ENCODE measurements at regions not wholly inside any gene's neighbourhood (a gene's known extent, or its start where the extent isn't known, plus 50 kb on each side); places are given as distances from the start of the nearest gene placed in this dataset.

DNA sequence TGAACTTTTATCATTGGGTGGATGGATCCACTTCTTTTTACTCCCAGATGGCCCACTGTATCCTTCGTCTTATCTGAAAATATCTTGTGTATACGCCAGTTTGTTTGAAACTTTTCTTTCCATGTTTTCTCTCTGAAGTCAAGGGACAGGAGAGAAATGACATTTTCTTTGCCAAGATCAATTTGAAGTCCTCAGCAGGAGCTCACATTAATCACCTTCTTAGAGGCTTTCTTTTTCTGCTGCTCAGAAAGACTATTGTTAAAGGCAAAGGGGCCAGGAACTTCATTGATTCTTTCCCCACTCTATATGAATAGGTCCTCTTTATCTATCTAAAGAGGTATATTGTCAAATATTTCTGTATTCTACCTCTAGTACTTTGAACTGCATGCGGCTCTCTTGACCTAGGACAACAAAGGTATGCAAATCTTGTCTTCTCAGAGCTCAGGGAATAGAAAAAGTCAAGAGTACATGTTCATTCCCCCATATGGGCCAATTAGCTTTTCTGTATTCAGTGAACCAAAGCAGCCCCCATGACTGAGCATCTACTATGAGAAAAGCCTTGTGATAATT is 583.3 kb downstream of the HS3ST4 start:
- no peaks in the 10 kb centered on the region for H3K9me3 ChIP-seq
- Mint-ChIP-seq H3K4me3 (no peak overlapping the region), H3K4me1 (peaks cover 1 to 11% (median 8%) of the 10 kb centered on the region in 3 donors), H3K27me3 (peaks cover 0 to 4% of the 10 kb centered on the region in 2 donors), H3K27ac (no peak overlapping the region), H3K36me3 (no peaks in the 10 kb centered on the region), H3K9me3 (peaks cover 4 to 7% (median 5%) of the 10 kb centered on the region in 3 donors)
- 92% methylated on average over 2 of the region's 3 CpGs for WGBS (ENCODE audit: insufficient coverage)
- no peak overlapping the region for H3K4me3 ChIP-seq (ENCODE audit: control insufficient read depth in 1 of 2, extremely low read depth in 1 of 2, low read length in 1 of 2)
- no peaks in the 10 kb centered on the region for H3K4me1 ChIP-seq (ENCODE audit: control insufficient read depth in 1 of 2, extremely low read depth in 1 of 2, insufficient read depth in 2 of 2, low read length in 2 of 2)
- H3K27ac ChIP-seq (ENCODE audit: low read length), result no peak overlapping the region
- H3K36me3 ChIP-seq (ENCODE audit: control insufficient read depth in 2 of 2, extremely low read depth in 1 of 2, insufficient read depth in 1 of 2, low read length in 1 of 2), result no peaks in the 10 kb centered on the region
- ATAC-seq (replicated peaks in 1 of 4) (no peak), DNase-seq (no peak)
- CTCF ChIA-PET, result no interaction called here
- POLR2A ChIA-PET, result no interaction called here
- peaks cover 0 to 5% of the 10 kb centered on the region in 2 experiments for H3K27me3 ChIP-seq (replicated peaks in 1 of 2; ENCODE audit: control insufficient read depth in 2 of 2, extremely low read depth in 1 of 2, insufficient read depth in 2 of 2, low read length in 1 of 2)

DNA sequence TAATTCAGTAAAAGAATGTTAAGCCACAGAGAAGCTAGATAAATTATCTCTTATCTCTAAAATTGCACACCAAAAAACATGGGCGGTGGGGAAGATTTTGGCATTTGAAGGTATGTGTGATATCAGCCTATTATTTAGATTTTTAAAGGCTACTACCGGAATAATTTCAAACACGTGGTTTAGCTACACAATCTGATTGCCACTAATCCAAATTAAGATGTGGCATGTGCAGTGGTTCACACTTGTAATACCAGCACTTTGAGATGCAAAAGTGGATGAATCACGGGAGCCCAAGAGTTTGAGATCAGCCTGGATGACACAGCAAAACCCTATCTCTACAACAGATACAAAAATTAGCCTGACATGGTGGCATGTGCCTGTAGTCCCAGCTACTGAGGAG is 584.5 kb downstream of the HS3ST4 start:
- no CpG with 5 or more reads among the region's 4 CpGs for WGBS (ENCODE audit: insufficient coverage)
- Histone ChIP-seq H3K36me3 (ENCODE audit: control insufficient read depth in 2 of 2, extremely low read depth in 1 of 2, insufficient read depth in 1 of 2, low read length in 1 of 2) (no peaks in the 10 kb centered on the region), H3K9me3 (no peaks in the 10 kb centered on the region), H3K4me3 (ENCODE audit: control insufficient read depth in 1 of 2, extremely low read depth in 1 of 2, low read length in 1 of 2) (no peak overlapping the region), H3K27ac (ENCODE audit: low read length) (no peak overlapping the region), H3K4me1 (ENCODE audit: control insufficient read depth in 1 of 2, extremely low read depth in 1 of 2, insufficient read depth in 2 of 2, low read length in 2 of 2) (no peaks in the 10 kb centered on the region), H3K27me3 (replicated peaks in 1 of 2; ENCODE audit: control insufficient read depth in 2 of 2, extremely low read depth in 1 of 2, insufficient read depth in 2 of 2, low read length in 1 of 2) (peaks cover 0 to 5% of the 10 kb centered on the region in 2 experiments)
- H3K27me3 Mint-ChIP-seq, result peaks cover 0 to 4% of the 10 kb centered on the region in 2 donors
- H3K36me3 Mint-ChIP-seq, result no peaks in the 10 kb centered on the region
- DNase-seq (no peak), ATAC-seq (replicated peaks in 1 of 4) (no peak)
- H3K4me3 Mint-ChIP-seq, result no peak overlapping the region
- POLR2A ChIA-PET, result no interaction called here
- CTCF ChIA-PET, result no interaction called here
- H3K27ac Mint-ChIP-seq, result no peak overlapping the region
- H3K9me3 Mint-ChIP-seq, result peaks cover 4 to 7% (median 5%) of the 10 kb centered on the region in 3 donors
- H3K4me1 Mint-ChIP-seq, result no peaks in the 10 kb centered on the region

DNA sequence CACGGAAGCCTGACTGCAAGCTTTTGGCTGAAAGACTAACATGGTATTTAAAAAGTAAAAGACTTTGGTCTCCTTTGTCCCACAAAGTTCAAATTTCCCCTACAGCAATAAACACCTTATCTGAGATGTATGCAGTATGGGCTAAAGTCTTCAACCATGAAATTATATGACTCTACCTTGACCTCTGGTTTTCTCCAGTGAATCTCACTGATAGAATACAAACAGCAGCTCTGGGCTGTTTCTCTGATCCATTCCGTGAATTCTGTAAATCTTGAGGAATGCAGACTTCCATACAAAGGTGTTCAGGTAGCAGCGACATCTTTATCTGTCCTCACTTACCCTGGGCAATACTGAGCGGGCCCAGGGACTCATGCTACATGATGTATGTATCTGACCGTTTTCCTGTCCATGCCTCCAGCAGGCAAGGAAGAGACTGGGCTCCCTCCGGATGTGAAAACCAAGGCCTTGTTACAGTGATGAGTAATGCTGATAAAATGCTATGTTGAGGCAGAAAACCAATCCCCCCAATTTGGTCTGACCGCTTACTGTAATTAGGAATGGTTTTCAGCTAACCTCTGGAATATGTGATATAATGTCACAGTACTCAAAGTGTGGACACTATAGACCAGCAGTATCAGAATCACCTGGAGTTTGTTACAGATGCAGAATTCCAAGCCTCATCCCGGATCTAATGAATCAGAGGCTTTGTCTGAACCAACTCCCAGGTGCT is 589.8 kb downstream of the HS3ST4 start:
- no peaks in the 10 kb centered on the region for H3K27me3 Mint-ChIP-seq
- H3K27ac Mint-ChIP-seq, result no peak overlapping the region
- H3K4me3 Mint-ChIP-seq, result no peak overlapping the region
- ATAC-seq (replicated peaks in 1 of 4), result no peak
- DNase-seq, result no peak
- CTCF ChIA-PET, result no interaction called here
- Histone ChIP-seq H3K4me3 (ENCODE audit: control insufficient read depth in 1 of 2, extremely low read depth in 1 of 2, low read length in 1 of 2) (no peak overlapping the region), H3K27ac (ENCODE audit: low read length) (no peak overlapping the region), H3K36me3 (ENCODE audit: control insufficient read depth in 2 of 2, extremely low read depth in 1 of 2, insufficient read depth in 1 of 2, low read length in 1 of 2) (no peaks in the 10 kb centered on the region), H3K27me3 (replicated peaks in 1 of 2; ENCODE audit: control insufficient read depth in 2 of 2, extremely low read depth in 1 of 2, insufficient read depth in 2 of 2, low read length in 1 of 2) (peaks cover 0 to 5% of the 10 kb centered on the region in 2 experiments), H3K9me3 (no peaks in the 10 kb centered on the region), H3K4me1 (ENCODE audit: control insufficient read depth in 1 of 2, extremely low read depth in 1 of 2, insufficient read depth in 2 of 2, low read length in 2 of 2) (no peaks in the 10 kb centered on the region)
- no peaks in the 10 kb centered on the region for H3K4me1 Mint-ChIP-seq
- POLR2A ChIA-PET, result no interaction called here
- WGBS (ENCODE audit: insufficient coverage), result 63% methylated on average over 6 of the region's 8 CpGs
- peaks cover 4 to 7% (median 7%) of the 10 kb centered on the region in 3 donors for H3K9me3 Mint-ChIP-seq
- no peaks in the 10 kb centered on the region for H3K36me3 Mint-ChIP-seq

DNA sequence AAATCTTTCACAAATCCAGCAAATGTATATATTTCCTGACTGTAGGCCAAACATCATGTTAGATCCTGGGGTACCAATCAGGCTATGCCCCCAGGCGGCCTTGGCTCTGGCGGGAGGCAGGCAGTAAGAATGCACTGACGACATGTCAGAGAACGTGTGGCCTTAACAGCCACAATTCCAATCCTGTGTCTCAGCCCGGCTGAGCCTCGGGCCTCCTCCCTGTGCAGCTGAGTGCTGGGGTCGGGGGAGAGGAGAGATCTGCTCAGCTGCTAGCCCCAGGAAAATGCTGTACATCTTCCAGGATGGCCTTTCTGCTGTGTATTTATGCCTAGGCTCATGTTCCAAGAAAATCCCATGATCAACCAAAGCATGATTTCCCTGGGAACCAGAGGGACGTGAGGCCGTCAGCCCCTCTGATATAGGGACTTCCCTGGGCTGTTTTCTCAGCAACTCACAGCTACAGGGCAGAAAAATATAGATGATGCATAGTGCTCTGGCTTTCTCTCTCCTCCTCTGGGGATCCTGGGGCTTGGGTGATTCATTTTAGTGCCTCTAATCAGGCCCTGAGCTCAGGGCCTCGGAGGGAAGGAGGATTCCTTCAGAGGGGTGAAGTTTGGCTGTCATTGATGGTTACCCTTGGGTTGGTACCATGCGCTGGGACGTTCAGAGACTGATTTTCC is 604.0 kb downstream of the HS3ST4 start:
- CTCF ChIA-PET, result interaction anchor here in 1 of 2 donors (0.6 kb wide), 1 partner anchor 518 kb away, joined by 3 read pairs; no protein-coding TSS in a partner anchor
- 82% methylated on average over 7 of the region's 12 CpGs for WGBS (ENCODE audit: insufficient coverage)
- Mint-ChIP-seq H3K9me3 (peaks cover 0 to 7% (median 3%) of the 10 kb centered on the region in 3 donors), H3K4me1 (no peaks in the 10 kb centered on the region), H3K4me3 (no peak overlapping the region), H3K27me3 (peaks cover 8 to 14% of the 10 kb centered on the region in 2 donors), H3K27ac (no peak overlapping the region), H3K36me3 (no peaks in the 10 kb centered on the region)
- Histone ChIP-seq H3K4me3 (ENCODE audit: control insufficient read depth in 1 of 2, extremely low read depth in 1 of 2, low read length in 1 of 2) (no peak overlapping the region), H3K27me3 (replicated peaks in 1 of 2; ENCODE audit: control insufficient read depth in 2 of 2, extremely low read depth in 1 of 2, insufficient read depth in 2 of 2, low read length in 1 of 2) (peaks cover 0 to 4% of the 10 kb centered on the region in 2 experiments), H3K27ac (ENCODE audit: low read length) (no peak overlapping the region), H3K36me3 (ENCODE audit: control insufficient read depth in 2 of 2, extremely low read depth in 1 of 2, insufficient read depth in 1 of 2, low read length in 1 of 2) (no peaks in the 10 kb centered on the region), H3K4me1 (ENCODE audit: control insufficient read depth in 1 of 2, extremely low read depth in 1 of 2, insufficient read depth in 2 of 2, low read length in 2 of 2) (no peaks in the 10 kb centered on the region), H3K9me3 (no peaks in the 10 kb centered on the region)
- ATAC-seq (replicated peaks in 1 of 4), result no peak
- POLR2A ChIA-PET, result no interaction called here
- DNase-seq, result no peak

DNA sequence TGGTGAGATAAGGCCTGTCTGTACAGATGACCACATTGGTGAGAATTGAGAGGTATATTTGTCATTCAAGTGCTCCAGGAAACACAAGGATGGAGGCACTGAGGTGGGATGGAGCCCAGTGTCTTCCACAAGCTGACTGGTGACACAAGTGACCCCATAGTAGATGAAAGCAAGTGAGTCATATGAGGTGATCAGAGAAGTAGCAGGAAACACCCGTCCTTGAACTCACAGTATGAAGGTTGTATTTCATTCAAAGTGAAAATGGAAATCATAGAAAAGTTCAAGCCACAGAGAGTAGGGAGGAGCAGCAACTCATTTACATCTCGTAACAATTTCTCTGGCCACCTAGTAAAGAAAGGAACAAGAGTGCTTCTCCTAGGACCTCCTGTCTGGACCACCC is 609.8 kb downstream of the HS3ST4 start:
- Histone ChIP-seq H3K4me1 (ENCODE audit: control insufficient read depth in 1 of 2, extremely low read depth in 1 of 2, insufficient read depth in 2 of 2, low read length in 2 of 2) (no peaks in the 10 kb centered on the region), H3K36me3 (ENCODE audit: control insufficient read depth in 2 of 2, extremely low read depth in 1 of 2, insufficient read depth in 1 of 2, low read length in 1 of 2) (no peaks in the 10 kb centered on the region), H3K4me3 (ENCODE audit: control insufficient read depth in 1 of 2, extremely low read depth in 1 of 2, low read length in 1 of 2) (no peak overlapping the region), H3K27ac (ENCODE audit: low read length) (no peak overlapping the region), H3K9me3 (no peaks in the 10 kb centered on the region), H3K27me3 (replicated peaks in 1 of 2; ENCODE audit: control insufficient read depth in 2 of 2, extremely low read depth in 1 of 2, insufficient read depth in 2 of 2, low read length in 1 of 2) (no peaks in the 10 kb centered on the region)
- Mint-ChIP-seq H3K27ac (no peak overlapping the region), H3K9me3 (peaks cover 0 to 7% (median 3%) of the 10 kb centered on the region in 3 donors), H3K27me3 (peaks cover 4 to 6% of the 10 kb centered on the region in 2 donors), H3K4me1 (no peaks in the 10 kb centered on the region), H3K4me3 (no peak overlapping the region), H3K36me3 (no peaks in the 10 kb centered on the region)
- ATAC-seq (replicated peaks in 1 of 4), result no peak
- ChIA-PET CTCF (no interaction called here), POLR2A (no interaction called here)
- no CpG with 5 or more reads among the region's 2 CpGs for WGBS (ENCODE audit: insufficient coverage)
- DNase-seq, result no peak

DNA sequence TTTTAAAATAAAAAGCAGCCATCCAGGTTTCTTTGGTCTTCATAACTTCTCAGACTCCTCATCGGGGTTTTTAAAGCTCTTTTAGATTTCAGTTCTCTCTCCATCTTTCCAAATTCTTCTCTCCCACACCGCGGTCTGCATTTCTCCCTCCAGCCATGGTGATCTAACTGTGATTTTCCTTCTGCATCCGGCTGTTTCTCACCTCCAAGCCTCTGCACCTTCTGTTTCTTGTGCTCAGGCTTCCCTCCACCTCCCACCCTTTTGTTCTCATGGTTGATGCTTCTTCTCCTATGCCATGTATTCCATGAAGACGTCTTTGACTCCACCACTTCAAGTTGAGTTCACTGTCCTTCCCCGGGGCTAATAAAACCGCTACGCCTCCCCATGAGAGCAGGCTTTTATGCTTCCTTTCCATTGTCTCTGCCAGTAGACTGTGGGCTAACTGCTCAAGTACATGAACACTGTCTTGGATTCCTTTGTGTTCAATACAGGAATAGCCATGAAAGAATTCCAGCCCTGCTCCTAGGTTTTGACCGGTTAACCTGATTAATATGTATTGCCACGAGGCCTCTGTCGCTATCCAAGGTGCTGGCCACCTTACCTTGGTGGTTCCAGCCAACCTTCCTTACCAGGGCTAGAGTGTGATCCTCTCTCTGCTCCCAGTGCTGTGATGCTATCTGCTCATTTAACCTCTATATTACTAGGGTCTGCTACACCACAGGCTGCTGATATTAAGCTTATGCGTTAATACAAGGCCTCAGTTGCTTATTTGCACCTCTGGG is 625.1 kb downstream of the HS3ST4 start:
- DNase-seq (no peak), ATAC-seq (replicated peaks in 1 of 4) (no peak)
- Mint-ChIP-seq H3K27ac (no peak overlapping the region), H3K27me3 (peaks cover 0 to 16% of the 10 kb centered on the region in 2 donors), H3K4me3 (no peak overlapping the region), H3K9me3 (peaks cover 0 to 4% (median 0%) of the 10 kb centered on the region in 3 donors), H3K36me3 (no peaks in the 10 kb centered on the region), H3K4me1 (no peaks in the 10 kb centered on the region)
- CTCF ChIA-PET, result no interaction called here
- Histone ChIP-seq H3K27ac (ENCODE audit: low read length) (no peak overlapping the region), H3K9me3 (no peaks in the 10 kb centered on the region), H3K36me3 (ENCODE audit: control insufficient read depth in 2 of 2, extremely low read depth in 1 of 2, insufficient read depth in 1 of 2, low read length in 1 of 2) (no peaks in the 10 kb centered on the region), H3K4me3 (ENCODE audit: control insufficient read depth in 1 of 2, extremely low read depth in 1 of 2, low read length in 1 of 2) (no peak overlapping the region), H3K27me3 (replicated peaks in 1 of 2; ENCODE audit: control insufficient read depth in 2 of 2, extremely low read depth in 1 of 2, insufficient read depth in 2 of 2, low read length in 1 of 2) (peaks cover 0 to 8% of the 10 kb centered on the region in 2 experiments), H3K4me1 (ENCODE audit: control insufficient read depth in 1 of 2, extremely low read depth in 1 of 2, insufficient read depth in 2 of 2, low read length in 2 of 2) (no peaks in the 10 kb centered on the region)
- 62% methylated on average over 12 of the region's 12 CpGs for WGBS (ENCODE audit: insufficient coverage)
- POLR2A ChIA-PET, result no interaction called here
